C4-2B (cell line): ENCODE measurements at regions not wholly inside any gene's neighbourhood (a gene's known extent, or its start where the extent isn't known, plus 50 kb on each side); places are given as distances from the start of the nearest gene placed in this dataset.

Source experiments
- CTCF ChIP-seq: fragments of 450-650 bp; conservative IDR thresholded peaks from 2 replicates; pipeline ENCODE4 v1.5.1; 2017; ENCODE audit warnings: mild to moderate bottlenecking
- ZFX ChIP-seq: fragments of 450-650 bp; IDR thresholded peaks from 2 replicates; pipeline ENCODE4 v1.6.1; 2017

GRCh38 chr2:33726415-33726814 is 127.3 kb upstream of the FAM98A start:
- TF ChIP-seq CTCF (no peak), ZFX (no peak)
